ENCODE measurements at regions not wholly inside any gene's neighbourhood (a gene's known extent, or its start where the extent isn't known, plus 50 kb on each side); places are given as distances from the start of the nearest gene placed in this dataset.

DNA sequence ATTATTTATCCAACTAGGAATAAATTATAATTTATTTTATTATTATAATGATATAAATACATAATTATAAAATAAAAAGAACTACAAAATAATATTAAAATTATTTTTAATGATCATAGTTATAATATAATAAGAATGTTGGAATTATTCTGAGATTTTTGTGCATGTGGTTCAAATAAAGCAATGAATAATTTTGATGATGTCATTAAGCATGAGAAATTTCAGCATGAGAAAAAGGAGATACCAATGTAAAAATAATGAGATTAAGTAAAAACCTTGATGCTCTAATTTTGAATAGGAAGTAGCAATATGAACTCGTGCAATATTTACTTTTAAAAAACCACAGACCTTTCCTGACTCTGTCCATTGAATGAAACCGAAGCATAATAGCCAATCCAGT, 181.8 kb upstream of the MTNR1B start (continued):
- TF ChIP-seq ZNF592 (IDR thresholded peaks at IDR 0.05), result no peak
- no peak for TF ChIP-seq ZNF639 (CRISPR knock-in tag; conservative IDR thresholded peaks at IDR 0.05 in 1 of 2, IDR thresholded peaks at IDR 0.05 in 1 of 2)
- TF ChIP-seq TFAM (CRISPR knock-in tag; conservative IDR thresholded peaks at IDR 0.05), result no peak
- no peak for TF ChIP-seq ZNF253 (CRISPR knock-in tag; conservative IDR thresholded peaks at IDR 0.05)
- no peak for TF ChIP-seq ZC3H8 (IDR thresholded peaks at IDR 0.05)
- no peak for TF ChIP-seq DNMT1 (IDR thresholded peaks at IDR 0.05)

- DNase-seq (ENCODE audit: extremely low read depth in 1 of 4, low spot score in 3 of 4), result no peak
- 0% methylated on average over 9 of the region's 9 CpGs for WGBS (ENCODE audit: insufficient coverage, low coverage, missing lambda C conversion rate)
- no peak overlapping the region for H2AFZ ChIP-seq (ENCODE audit: low read depth, low read length)
- no peaks in the 10 kb centered on the region for H3K36me3 ChIP-seq (ENCODE audit: control insufficient read depth, insufficient read depth, low read length)
- no peak overlapping the region for H3K27ac ChIP-seq (ENCODE audit: extremely low read depth, low read depth, low read length)
- no peaks in the 10 kb centered on the region for H3K9me1 ChIP-seq (ENCODE audit: control insufficient read depth, insufficient read depth, low read length)
- no peaks in the 10 kb centered on the region for H3K79me2 ChIP-seq (ENCODE audit: control insufficient read depth, insufficient read depth, low read length)
- no peak for ATAC-seq
- H3K4me2 ChIP-seq (ENCODE audit: insufficient read depth, low read length), result no peak overlapping the region
- BruUV-seq (replicated peaks), result no TSS peak
- no peak for FAIRE-seq
- intact Hi-C loops (cut with micrococcal nuclease), result no loop called here
- H3K9ac ChIP-seq (ENCODE audit: insufficient read depth in 1 of 2, low read depth in 2 of 2, low read length in 2 of 2), result no peak overlapping the region
- in situ Hi-C loops (cut with MboI), result no loop called here
- POLR2A ChIA-PET, result no interaction called here
- no peak overlapping the region for H3K4me3 ChIP-seq
- H3K9me3 ChIP-seq (replicated peaks; ENCODE audit: control insufficient read depth, insufficient read depth, low read depth, low read length), result no peaks in the 10 kb centered on the region
- H3K27me3 ChIP-seq (ENCODE audit: control insufficient read depth in 2 of 2, insufficient read depth in 2 of 2, low read length in 2 of 2), result no peaks in the 10 kb centered on the region
- H4K20me1 ChIP-seq (replicated peaks; ENCODE audit: control insufficient read depth, insufficient read depth, low read length), result no peaks in the 10 kb centered on the region
- CTCF ChIA-PET (ENCODE audit: low intra/inter-chr PET ratio), result no interaction called here
- no peaks in the 10 kb centered on the region for H3K4me1 ChIP-seq (replicated peaks in 1 of 2; ENCODE audit: control insufficient read depth in 2 of 2, insufficient read depth in 2 of 2, low read length in 2 of 2)
- TF ChIP-seq ZNF263 (CRISPR knock-in tag; IDR thresholded peaks at IDR 0.05; ENCODE audit: borderline replicate concordance) (no peak), MCM5 (IDR thresholded peaks at IDR 0.05; ENCODE audit: low read depth) (no peak)
Observed at GRCh38 chr11:92789761-92790160, 179.7 kb upstream of the MTNR1B start.

Data from K562 (cell line).